ENCODE measurements at regions not wholly inside any gene's neighbourhood (a gene's known extent, or its start where the extent isn't known, plus 50 kb on each side); places are given as distances from the start of the nearest gene placed in this dataset.
"Not testable (repeated sequence)": the region's sequence is repeated elsewhere in the genome, so short reads cannot be mapped to it uniquely, and the experiment has no call there.

DNA sequence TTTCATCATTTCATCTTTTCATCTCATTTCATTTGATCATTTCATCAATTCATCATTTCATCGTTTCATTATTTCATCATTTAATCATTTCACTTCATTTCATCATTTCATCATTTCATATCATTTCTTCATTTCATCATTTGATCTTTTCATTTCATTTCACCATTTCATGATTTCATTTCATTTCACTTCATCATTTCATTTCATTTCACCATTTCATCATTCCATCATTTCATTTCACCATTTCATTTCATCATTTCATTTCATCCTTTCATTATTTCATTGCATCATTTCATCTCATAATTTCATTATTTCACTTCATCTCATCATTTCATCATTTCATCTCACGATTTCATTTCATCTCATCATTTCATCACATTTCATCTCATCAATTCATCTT, 127.8 kb downstream of the ANKRD30BL start:
- DNase-seq (ENCODE audit: low spot score): no peak
- Mint-ChIP-seq H3K27ac (ENCODE audit: unreplicated experiment) (no peak overlapping the region), H3K36me3 (ENCODE audit: low read depth) (no peaks in the 10 kb centered on the region), H3K4me3 (ENCODE audit: unreplicated experiment) (no peak overlapping the region), H3K27me3 (ENCODE audit: low read depth) (peaks cover 12% of the 10 kb centered on the region), H3K4me1 (ENCODE audit: low read depth) (peaks cover 4% of the 10 kb centered on the region), H3K9me3 (ENCODE audit: low read depth) (no peaks in the 10 kb centered on the region)
- TF ChIP-seq, protein P1, sequence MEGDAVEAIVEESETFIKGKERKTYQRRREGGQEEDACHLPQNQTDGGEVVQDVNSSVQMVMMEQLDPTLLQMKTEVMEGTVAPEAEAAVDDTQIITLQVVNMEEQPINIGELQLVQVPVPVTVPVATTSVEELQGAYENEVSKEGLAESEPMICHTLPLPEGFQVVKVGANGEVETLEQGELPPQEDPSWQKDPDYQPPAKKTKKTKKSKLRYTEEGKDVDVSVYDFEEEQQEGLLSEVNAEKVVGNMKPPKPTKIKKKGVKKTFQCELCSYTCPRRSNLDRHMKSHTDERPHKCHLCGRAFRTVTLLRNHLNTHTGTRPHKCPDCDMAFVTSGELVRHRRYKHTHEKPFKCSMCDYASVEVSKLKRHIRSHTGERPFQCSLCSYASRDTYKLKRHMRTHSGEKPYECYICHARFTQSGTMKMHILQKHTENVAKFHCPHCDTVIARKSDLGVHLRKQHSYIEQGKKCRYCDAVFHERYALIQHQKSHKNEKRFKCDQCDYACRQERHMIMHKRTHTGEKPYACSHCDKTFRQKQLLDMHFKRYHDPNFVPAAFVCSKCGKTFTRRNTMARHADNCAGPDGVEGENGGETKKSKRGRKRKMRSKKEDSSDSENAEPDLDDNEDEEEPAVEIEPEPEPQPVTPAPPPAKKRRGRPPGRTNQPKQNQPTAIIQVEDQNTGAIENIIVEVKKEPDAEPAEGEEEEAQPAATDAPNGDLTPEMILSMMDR (IDR thresholded peaks at IDR 0.05): no peak

DNA sequence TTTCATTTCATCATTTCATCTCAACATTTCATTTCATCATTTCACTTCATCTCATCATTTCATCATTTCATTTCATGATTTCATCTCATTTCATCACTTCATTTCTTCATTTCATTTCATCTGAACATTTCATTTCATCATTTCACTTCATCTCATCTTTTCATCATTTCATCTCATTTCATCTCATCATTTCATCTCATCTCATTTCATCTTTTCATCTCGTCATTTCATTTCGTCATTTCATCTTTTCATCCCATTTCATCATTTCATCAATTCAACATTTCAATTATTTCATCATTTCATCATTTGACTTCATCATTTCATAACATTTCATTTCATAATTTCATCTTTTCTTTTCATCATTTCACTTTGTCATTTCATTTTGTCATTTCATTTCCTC, 128.4 kb downstream of the ANKRD30BL start:
- Mint-ChIP-seq H3K4me3 (ENCODE audit: unreplicated experiment) (no peak overlapping the region), H3K27ac (ENCODE audit: unreplicated experiment) (no peak overlapping the region), H3K4me1 (ENCODE audit: low read depth) (no peaks in the 10 kb centered on the region), H3K27me3 (ENCODE audit: low read depth) (peaks cover 9% of the 10 kb centered on the region), H3K36me3 (ENCODE audit: low read depth) (no peaks in the 10 kb centered on the region), H3K9me3 (ENCODE audit: low read depth) (no peaks in the 10 kb centered on the region)
- TF ChIP-seq, protein P1 (IDR thresholded peaks at IDR 0.05): no peak
- no peak for DNase-seq (ENCODE audit: low spot score)

DNA sequence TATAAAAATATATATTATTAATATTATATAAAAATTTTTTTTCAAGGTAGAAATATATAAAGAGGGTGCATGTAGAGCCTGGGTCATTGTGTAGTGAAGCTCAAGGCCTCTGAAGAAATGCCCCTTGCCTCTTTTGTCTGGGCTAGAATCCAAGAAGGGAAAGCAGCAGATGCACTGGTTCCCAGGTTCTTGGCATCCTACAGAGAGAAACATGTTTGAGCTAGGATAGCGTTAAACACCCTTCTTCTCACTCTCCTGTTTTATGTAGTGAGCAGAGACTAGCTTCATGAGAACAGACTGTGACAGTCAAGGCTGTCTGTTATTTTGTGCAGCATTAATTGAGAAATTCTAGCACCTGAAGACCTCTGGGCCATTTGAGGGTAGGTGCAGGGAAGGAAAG, 149.7 kb downstream of the ANKRD30BL start:
- not testable (repeated sequence) for H3K36me3 Mint-ChIP-seq (ENCODE audit: low read depth); H3K4me3 Mint-ChIP-seq (ENCODE audit: unreplicated experiment); DNase-seq (ENCODE audit: low spot score); H3K27ac Mint-ChIP-seq (ENCODE audit: unreplicated experiment); H3K4me1 Mint-ChIP-seq (ENCODE audit: low read depth); H3K9me3 Mint-ChIP-seq (ENCODE audit: low read depth)
- peaks cover 45% of the 10 kb centered on the region for H3K27me3 Mint-ChIP-seq (ENCODE audit: low read depth)

DNA sequence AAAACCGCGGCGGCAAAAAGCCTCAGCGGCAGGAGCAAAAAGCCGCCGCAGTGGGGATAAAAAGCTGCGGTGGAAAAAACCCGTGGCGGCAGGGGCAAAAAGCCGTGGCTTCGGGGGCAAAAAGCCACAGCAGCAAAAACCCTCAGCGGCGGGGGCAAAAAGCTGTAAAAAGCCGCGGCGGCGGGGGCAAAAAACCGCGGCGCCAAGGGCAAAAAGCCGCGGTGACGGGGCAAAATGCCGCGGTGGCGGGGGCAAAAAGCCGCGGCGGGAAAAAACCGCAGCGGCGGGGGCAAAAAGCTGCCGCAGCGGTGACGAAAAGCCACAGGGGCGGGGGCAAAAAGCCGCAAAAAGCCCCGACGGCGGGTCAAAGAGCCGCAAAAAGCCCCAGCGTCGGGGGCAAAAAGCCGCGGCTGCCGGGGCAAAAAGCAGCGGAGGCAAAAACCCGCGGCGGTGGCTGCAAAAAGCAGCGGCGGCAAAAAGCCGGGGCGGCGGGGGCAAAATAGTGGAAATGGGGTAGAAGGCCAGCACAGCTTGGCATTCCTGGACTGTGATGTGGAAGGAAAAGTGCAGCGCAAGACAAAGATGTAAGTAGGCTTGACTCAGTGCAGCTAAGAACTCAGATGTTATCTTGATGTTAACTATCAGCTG, 151.8 kb downstream of the ANKRD30BL start:
- TF ChIP-seq, protein P1 (IDR thresholded peaks at IDR 0.05): no peak
- Mint-ChIP-seq H3K4me3 (ENCODE audit: unreplicated experiment) (peak overlapping the region; percentile 36), H3K27me3 (ENCODE audit: low read depth) (peaks cover 44% of the 10 kb centered on the region), H3K4me1 (ENCODE audit: low read depth) (peaks cover 2% of the 10 kb centered on the region), H3K27ac (ENCODE audit: unreplicated experiment) (no peak overlapping the region), H3K9me3 (ENCODE audit: low read depth) (peaks cover 6% of the 10 kb centered on the region), H3K36me3 (ENCODE audit: low read depth) (no peaks in the 10 kb centered on the region)
- no peak for DNase-seq (ENCODE audit: low spot score)

DNA sequence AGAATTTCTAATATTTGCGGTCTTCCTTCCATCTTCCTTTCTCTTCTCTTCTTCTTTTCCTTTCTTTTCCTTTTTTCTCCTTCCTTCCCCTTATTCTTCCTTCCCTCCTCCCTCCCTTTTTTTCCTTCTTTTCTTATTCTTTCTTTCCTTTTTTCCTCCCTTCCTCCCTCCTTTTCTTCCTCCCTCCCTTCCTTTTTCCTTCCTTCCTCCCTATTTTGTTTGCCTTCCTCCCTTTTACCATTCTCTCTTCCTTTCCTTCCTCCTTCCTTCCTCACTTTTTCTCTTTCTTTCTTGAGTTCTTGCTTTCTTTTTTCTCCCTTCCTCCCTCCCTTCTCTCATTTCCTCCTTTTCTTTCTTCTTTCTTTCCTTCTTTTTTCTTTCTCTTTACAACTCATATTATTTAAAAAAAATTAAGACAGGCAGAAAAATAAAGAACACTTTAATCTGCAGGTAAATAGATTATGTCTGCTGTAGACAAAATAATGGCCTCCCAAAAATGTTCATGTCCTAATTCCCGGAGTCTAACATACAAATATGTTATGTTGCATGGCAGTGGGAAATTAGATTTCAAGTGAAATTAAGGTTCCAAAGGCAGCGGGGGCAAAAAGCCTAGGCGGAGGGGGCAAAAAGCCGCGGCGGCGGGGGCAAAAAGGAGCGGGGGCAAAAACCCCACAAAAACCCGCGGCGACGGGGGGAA, 152.4 kb downstream of the ANKRD30BL start:
- TF ChIP-seq, protein P1 (IDR thresholded peaks at IDR 0.05): no peak
- no peaks in the 10 kb centered on the region for H3K36me3 Mint-ChIP-seq (ENCODE audit: low read depth)
- H3K27ac Mint-ChIP-seq (ENCODE audit: unreplicated experiment): no peak overlapping the region
- peak overlapping the region; percentile 49 for H3K4me3 Mint-ChIP-seq (ENCODE audit: unreplicated experiment)
- DNase-seq (ENCODE audit: low spot score): no peak
- peaks cover 10% of the 10 kb centered on the region for H3K9me3 Mint-ChIP-seq (ENCODE audit: low read depth)
- peaks cover 2% of the 10 kb centered on the region for H3K4me1 Mint-ChIP-seq (ENCODE audit: low read depth)
- H3K27me3 Mint-ChIP-seq (ENCODE audit: low read depth): peaks cover 44% of the 10 kb centered on the region

DNA sequence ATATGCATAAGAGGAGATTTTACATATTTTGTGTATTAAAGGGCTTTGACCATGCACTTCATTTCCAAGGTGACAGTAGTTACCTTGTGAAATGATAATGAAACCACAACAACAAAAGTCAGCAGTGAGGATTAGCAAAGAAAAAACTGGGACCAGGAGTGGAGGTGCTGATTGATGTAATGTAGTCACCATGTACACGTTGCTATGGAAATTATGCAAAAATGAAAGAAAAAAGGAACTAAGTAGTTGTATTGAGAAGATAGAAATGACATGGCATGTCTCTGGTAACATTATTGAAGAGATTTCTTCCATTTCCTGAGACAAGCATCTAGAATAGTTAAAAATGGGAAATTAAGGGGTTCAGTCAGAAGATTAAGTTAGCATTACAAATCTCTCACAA, 171.0 kb downstream of the ANKRD30BL start:
- H3K27me3 Mint-ChIP-seq (ENCODE audit: low read depth); DNase-seq (ENCODE audit: low spot score); H3K36me3 Mint-ChIP-seq (ENCODE audit: low read depth); H3K4me3 Mint-ChIP-seq (ENCODE audit: unreplicated experiment); H3K27ac Mint-ChIP-seq (ENCODE audit: unreplicated experiment); H3K4me1 Mint-ChIP-seq (ENCODE audit: low read depth); H3K9me3 Mint-ChIP-seq (ENCODE audit: low read depth): not testable (repeated sequence)

DNA sequence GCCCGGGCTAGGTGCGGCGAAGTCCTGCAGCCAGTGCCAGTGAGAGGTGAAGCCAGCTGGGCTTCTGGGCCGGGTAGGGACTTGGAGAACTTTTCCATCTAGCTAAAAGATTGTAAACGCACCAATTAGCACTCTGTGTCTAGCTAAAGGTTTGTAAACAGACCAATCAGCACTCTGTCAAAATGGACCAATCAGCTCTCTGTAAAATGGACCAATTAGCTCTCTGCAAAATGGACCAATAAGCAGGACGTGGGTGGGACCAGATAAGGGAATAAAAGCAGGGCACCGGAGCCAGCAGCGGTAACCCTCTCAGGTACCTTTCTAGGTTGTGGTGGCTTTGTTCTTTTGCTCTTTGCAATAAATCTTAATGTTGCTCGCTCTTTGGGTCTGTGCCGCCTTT, 195.1 kb downstream of the ANKRD30BL start:
- not testable (repeated sequence) for H3K27me3 Mint-ChIP-seq (ENCODE audit: low read depth); DNase-seq (ENCODE audit: low spot score); H3K27ac Mint-ChIP-seq (ENCODE audit: unreplicated experiment); H3K4me3 Mint-ChIP-seq (ENCODE audit: unreplicated experiment); H3K4me1 Mint-ChIP-seq (ENCODE audit: low read depth); H3K9me3 Mint-ChIP-seq (ENCODE audit: low read depth); H3K36me3 Mint-ChIP-seq (ENCODE audit: low read depth)
